ENCODE measurements at regions not wholly inside any gene's neighbourhood (a gene's known extent, or its start where the extent isn't known, plus 50 kb on each side); places are given as distances from the start of the nearest gene placed in this dataset.

DNA sequence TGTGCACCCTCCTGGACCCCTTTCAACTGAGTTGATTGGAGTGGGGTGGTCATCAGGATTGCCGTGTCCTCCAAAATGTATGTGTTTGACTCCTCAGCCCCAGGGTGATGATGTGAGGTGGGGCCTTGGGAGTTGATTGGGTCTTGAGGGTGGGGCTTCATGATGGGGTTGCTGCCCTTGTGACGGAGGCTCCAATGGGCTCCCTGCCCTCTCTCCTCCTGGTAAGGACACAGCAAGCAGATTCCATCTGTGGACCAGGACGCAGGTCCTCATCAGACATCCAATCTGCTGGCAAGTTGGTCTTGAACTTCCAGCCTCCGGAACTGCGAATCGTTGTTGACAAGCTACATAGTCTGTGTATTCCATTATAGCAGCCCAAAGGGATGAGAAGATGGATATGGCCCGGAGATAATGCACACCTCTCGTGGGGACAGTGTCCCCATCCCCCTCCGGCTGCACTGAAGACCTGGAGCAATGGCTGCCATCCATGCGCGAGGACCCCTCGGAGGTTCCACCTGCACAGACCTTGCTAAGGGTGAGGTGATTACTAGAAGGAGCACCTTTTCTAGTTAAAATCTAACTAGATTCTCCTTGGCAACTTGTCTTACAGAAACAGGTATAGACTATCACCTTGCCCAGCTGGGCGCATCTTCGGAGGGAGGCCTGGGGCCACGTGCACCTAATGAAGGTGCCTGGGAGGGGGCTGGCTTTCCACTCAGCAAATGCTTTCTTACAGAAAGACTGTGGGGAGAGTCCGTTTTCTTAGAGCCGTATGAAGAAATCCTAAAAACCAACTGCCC is 75.7 kb upstream of the IRX4 start:
- TF ChIP-seq, protein P1, sequence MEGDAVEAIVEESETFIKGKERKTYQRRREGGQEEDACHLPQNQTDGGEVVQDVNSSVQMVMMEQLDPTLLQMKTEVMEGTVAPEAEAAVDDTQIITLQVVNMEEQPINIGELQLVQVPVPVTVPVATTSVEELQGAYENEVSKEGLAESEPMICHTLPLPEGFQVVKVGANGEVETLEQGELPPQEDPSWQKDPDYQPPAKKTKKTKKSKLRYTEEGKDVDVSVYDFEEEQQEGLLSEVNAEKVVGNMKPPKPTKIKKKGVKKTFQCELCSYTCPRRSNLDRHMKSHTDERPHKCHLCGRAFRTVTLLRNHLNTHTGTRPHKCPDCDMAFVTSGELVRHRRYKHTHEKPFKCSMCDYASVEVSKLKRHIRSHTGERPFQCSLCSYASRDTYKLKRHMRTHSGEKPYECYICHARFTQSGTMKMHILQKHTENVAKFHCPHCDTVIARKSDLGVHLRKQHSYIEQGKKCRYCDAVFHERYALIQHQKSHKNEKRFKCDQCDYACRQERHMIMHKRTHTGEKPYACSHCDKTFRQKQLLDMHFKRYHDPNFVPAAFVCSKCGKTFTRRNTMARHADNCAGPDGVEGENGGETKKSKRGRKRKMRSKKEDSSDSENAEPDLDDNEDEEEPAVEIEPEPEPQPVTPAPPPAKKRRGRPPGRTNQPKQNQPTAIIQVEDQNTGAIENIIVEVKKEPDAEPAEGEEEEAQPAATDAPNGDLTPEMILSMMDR (IDR thresholded peaks at IDR 0.05) = no peak
- no peak for TF ChIP-seq ZFX (IDR thresholded peaks at IDR 0.05; ENCODE audit: borderline replicate concordance)
